DMS114 treated with DMSO at 0.1 percent for 48 hours (cell line): ENCODE measurements at regions not wholly inside any gene's neighbourhood (a gene's known extent, or its start where the extent isn't known, plus 50 kb on each side); places are given as distances from the start of the nearest gene placed in this dataset.
A peak's percentile ranks its signal among the peaks of the same experiment; 100 is the strongest.
"Not testable (repeated sequence)": the region's sequence is repeated elsewhere in the genome, so short reads cannot be mapped to it uniquely, and the experiment has no call there.

Experiments used
- DNase-seq: peaks from one replicate; lab custom pipeline; 2025; ENCODE audit not compliant: unreplicated experiment; lab: John Stamatoyannopoulos, UW

- no peak for DNase-seq
Observed at GRCh38 chr12:19972325-19973288, 395.7 kb upstream of the PDE3A start.

GRCh38 chr12:19978193-19978592 lies 390.1 kb upstream of the PDE3A start:
- DNase-seq = peak; percentile 78

GRCh38 chr12:19979584-19979983 lies 388.8 kb upstream of the PDE3A start:
- no peak for DNase-seq

- no peak for DNase-seq
Observed at GRCh38 chr12:19981944-19982343, 386.4 kb upstream of the PDE3A start.

GRCh38 chr12:19988001-19988400 lies 380.3 kb upstream of the PDE3A start:
- DNase-seq = no peak

GRCh38 chr12:19988459-19988873 lies 379.9 kb upstream of the PDE3A start:
- DNase-seq = peak; percentile 88

- DNase-seq = no peak
Observed at GRCh38 chr12:19988948-19989347, 379.4 kb upstream of the PDE3A start.

GRCh38 chr12:19991146-19991545 lies 377.2 kb upstream of the PDE3A start:
- DNase-seq = no peak

- DNase-seq = no peak
Observed at GRCh38 chr12:19992311-19992710, 376.0 kb upstream of the PDE3A start.

GRCh38 chr12:19994968-19995367 lies 373.4 kb upstream of the PDE3A start:
- no peak for DNase-seq

GRCh38 chr12:19997656-19998400 lies 370.5 kb upstream of the PDE3A start:
- no peak for DNase-seq

GRCh38 chr12:19998411-19998810 lies 369.9 kb upstream of the PDE3A start:
- no peak for DNase-seq

- DNase-seq = no peak
Observed at GRCh38 chr12:19998961-19999804, 369.2 kb upstream of the PDE3A start.

GRCh38 chr12:19999805-20000138 lies 368.6 kb upstream of the PDE3A start:
- no peak for DNase-seq

GRCh38 chr12:20000229-20000849 lies 368.0 kb upstream of the PDE3A start:
- DNase-seq = no peak

GRCh38 chr12:20003252-20003651 lies 365.1 kb upstream of the PDE3A start:
- no peak for DNase-seq

- no peak for DNase-seq
Observed at GRCh38 chr12:20004952-20005351, 363.4 kb upstream of the PDE3A start.

- no peak for DNase-seq
Observed at GRCh38 chr12:20006871-20007730, 361.2 kb upstream of the PDE3A start.

- not testable (repeated sequence) for DNase-seq
Observed at GRCh38 chr12:20009965-20010364, 358.4 kb upstream of the PDE3A start.

- no peak for DNase-seq
Observed at GRCh38 chr12:20011200-20011599, 357.1 kb upstream of the PDE3A start.
